Esophagus squamous epithelium (tissue), 4 donors: ENCODE measurements at regions not wholly inside any gene's neighbourhood (a gene's known extent, or its start where the extent isn't known, plus 50 kb on each side); places are given as distances from the start of the nearest gene placed in this dataset.

ENCODE experiments used
- POLR2A ChIP-seq, 4 donors: fragments of 450-650 bp; IDR thresholded peaks; one replicate each; pipeline ENCODE4 v1.6.1; 2017; ENCODE audit warnings: antibody characterized with exemption in 4 of 4, mild to moderate bottlenecking in 4 of 4, moderate library complexity in 3 of 4
- TF ChIP-seq, protein P1 (sequence below), 6 experiments: fragments of 450-650 bp in 4 of 6; fragments of 200-600 bp in 2 of 6; sonication (generic) in 2 of 6; IDR thresholded peaks; one replicate each; pipeline ENCODE4 v1.5.1; 2016 to 2019; ENCODE audit warnings: antibody characterized with exemption in 6 of 6, mild to moderate bottlenecking in 4 of 6, moderate library complexity in 4 of 6

DNA sequence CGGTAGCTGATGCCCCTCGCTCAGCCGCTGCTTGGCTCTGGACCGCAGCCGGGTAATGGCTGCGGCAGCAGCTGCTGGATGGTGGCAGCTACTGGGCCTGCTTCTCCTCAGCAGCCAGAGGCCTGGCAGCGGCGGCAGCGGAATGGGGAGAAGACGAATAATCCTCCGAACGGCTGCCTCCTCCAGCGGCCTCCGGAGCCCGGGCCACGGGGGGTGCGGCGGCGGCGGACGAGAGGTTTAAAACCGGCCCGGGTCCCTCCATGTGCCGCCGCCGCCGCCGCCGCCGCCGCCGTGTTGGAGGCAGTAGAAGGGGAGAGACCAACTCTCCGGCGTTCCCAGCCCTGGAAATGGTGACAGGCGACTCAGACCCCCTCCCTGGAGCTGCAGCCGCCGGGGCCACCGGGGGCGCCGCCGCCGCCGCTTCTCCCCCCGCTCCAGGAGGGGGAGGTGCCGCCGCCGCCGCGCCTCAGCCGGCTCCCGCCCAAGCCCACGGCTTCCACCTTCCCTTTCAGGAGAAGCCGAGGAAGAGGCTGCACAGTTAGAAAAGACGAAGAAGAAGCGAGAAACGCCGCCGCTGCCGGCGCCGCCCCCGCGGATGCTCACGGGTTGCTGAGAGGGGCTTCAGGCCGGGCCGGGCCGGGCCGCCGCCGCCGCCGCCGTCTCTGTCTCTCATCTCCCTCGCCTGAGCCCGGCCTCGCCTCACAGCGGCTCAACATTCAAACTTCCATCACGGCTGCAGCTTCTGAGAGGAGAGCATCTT is 118.4 kb upstream of the PRSS3 start:
- TF ChIP-seq, protein P1, sequence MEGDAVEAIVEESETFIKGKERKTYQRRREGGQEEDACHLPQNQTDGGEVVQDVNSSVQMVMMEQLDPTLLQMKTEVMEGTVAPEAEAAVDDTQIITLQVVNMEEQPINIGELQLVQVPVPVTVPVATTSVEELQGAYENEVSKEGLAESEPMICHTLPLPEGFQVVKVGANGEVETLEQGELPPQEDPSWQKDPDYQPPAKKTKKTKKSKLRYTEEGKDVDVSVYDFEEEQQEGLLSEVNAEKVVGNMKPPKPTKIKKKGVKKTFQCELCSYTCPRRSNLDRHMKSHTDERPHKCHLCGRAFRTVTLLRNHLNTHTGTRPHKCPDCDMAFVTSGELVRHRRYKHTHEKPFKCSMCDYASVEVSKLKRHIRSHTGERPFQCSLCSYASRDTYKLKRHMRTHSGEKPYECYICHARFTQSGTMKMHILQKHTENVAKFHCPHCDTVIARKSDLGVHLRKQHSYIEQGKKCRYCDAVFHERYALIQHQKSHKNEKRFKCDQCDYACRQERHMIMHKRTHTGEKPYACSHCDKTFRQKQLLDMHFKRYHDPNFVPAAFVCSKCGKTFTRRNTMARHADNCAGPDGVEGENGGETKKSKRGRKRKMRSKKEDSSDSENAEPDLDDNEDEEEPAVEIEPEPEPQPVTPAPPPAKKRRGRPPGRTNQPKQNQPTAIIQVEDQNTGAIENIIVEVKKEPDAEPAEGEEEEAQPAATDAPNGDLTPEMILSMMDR (IDR thresholded peaks at IDR 0.05) = no peak
- no peak for TF ChIP-seq POLR2A (IDR thresholded peaks at IDR 0.05)
